ENCODE measurements at regions not wholly inside any gene's neighbourhood (a gene's known extent, or its start where the extent isn't known, plus 50 kb on each side); places are given as distances from the start of the nearest gene placed in this dataset.

GRCh38 chr2:14720739-14721138 is 88.2 kb downstream of the LRATD1 start (continued):
- TF ChIP-seq TEAD4 (IDR thresholded peaks at IDR 0.05; ENCODE audit: low read length) = peak; percentile 77
- TF ChIP-seq TEAD4 (CRISPR knock-in tag; IDR thresholded peaks at IDR 0.05; ENCODE audit: borderline replicate concordance) = no peak
- TF ChIP-seq STAG1 (CRISPR knock-in tag; IDR thresholded peaks at IDR 0.05; ENCODE audit: borderline replicate concordance) = no peak
- TF ChIP-seq, protein P1, sequence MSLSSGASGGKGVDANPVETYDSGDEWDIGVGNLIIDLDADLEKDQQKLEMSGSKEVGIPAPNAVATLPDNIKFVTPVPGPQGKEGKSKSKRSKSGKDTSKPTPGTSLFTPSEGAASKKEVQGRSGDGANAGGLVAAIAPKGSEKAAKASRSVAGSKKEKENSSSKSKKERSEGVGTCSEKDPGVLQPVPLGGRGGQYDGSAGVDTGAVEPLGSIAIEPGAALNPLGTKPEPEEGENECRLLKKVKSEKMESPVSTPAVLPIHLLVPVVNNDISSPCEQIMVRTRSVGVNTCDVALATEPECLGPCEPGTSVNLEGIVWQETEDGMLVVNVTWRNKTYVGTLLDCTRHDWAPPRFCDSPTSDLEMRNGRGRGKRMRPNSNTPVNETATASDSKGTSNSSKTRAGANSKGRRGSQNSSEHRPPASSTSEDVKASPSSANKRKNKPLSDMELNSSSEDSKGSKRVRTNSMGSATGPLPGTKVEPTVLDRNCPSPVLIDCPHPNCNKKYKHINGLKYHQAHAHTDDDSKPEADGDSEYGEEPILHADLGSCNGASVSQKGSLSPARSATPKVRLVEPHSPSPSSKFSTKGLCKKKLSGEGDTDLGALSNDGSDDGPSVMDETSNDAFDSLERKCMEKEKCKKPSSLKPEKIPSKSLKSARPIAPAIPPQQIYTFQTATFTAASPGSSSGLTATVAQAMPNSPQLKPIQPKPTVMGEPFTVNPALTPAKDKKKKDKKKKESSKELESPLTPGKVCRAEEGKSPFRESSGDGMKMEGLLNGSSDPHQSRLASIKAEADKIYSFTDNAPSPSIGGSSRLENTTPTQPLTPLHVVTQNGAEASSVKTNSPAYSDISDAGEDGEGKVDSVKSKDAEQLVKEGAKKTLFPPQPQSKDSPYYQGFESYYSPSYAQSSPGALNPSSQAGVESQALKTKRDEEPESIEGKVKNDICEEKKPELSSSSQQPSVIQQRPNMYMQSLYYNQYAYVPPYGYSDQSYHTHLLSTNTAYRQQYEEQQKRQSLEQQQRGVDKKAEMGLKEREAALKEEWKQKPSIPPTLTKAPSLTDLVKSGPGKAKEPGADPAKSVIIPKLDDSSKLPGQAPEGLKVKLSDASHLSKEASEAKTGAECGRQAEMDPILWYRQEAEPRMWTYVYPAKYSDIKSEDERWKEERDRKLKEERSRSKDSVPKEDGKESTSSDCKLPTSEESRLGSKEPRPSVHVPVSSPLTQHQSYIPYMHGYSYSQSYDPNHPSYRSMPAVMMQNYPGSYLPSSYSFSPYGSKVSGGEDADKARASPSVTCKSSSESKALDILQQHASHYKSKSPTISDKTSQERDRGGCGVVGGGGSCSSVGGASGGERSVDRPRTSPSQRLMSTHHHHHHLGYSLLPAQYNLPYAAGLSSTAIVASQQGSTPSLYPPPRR (CRISPR knock-in tag; IDR thresholded peaks at IDR 0.05; ENCODE audit: borderline replicate concordance) = no peak
- TF ChIP-seq NR3C1 (CRISPR knock-in tag; IDR thresholded peaks at IDR 0.05) = no peak
- TF ChIP-seq CHAMP1 (IDR thresholded peaks at IDR 0.05) = no peak
- TF ChIP-seq ZNF384 (IDR thresholded peaks at IDR 0.05; ENCODE audit: low read depth, low read length) = no peak
- TF ChIP-seq, protein P2, sequence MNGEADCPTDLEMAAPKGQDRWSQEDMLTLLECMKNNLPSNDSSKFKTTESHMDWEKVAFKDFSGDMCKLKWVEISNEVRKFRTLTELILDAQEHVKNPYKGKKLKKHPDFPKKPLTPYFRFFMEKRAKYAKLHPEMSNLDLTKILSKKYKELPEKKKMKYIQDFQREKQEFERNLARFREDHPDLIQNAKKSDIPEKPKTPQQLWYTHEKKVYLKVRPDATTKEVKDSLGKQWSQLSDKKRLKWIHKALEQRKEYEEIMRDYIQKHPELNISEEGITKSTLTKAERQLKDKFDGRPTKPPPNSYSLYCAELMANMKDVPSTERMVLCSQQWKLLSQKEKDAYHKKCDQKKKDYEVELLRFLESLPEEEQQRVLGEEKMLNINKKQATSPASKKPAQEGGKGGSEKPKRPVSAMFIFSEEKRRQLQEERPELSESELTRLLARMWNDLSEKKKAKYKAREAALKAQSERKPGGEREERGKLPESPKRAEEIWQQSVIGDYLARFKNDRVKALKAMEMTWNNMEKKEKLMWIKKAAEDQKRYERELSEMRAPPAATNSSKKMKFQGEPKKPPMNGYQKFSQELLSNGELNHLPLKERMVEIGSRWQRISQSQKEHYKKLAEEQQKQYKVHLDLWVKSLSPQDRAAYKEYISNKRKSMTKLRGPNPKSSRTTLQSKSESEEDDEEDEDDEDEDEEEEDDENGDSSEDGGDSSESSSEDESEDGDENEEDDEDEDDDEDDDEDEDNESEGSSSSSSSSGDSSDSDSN (IDR thresholded peaks at IDR 0.05; ENCODE audit: borderline replicate concordance in 1 of 2, low read depth in 2 of 2, low read length in 2 of 2) = no peak
- TF ChIP-seq, protein P3, sequence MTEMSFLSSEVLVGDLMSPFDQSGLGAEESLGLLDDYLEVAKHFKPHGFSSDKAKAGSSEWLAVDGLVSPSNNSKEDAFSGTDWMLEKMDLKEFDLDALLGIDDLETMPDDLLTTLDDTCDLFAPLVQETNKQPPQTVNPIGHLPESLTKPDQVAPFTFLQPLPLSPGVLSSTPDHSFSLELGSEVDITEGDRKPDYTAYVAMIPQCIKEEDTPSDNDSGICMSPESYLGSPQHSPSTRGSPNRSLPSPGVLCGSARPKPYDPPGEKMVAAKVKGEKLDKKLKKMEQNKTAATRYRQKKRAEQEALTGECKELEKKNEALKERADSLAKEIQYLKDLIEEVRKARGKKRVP (CRISPR knock-in tag; IDR thresholded peaks at IDR 0.05) = no peak
- no peak for TF ChIP-seq HDGF (IDR thresholded peaks at IDR 0.05)
- TF ChIP-seq SIN3B (IDR thresholded peaks at IDR 0.05; ENCODE audit: low read depth) = no peak
- TF ChIP-seq PML (IDR thresholded peaks at IDR 0.05; ENCODE audit: low read length) = peak; percentile 44; the same call in 1 of the 2 replicates
- TF ChIP-seq, protein P4, sequence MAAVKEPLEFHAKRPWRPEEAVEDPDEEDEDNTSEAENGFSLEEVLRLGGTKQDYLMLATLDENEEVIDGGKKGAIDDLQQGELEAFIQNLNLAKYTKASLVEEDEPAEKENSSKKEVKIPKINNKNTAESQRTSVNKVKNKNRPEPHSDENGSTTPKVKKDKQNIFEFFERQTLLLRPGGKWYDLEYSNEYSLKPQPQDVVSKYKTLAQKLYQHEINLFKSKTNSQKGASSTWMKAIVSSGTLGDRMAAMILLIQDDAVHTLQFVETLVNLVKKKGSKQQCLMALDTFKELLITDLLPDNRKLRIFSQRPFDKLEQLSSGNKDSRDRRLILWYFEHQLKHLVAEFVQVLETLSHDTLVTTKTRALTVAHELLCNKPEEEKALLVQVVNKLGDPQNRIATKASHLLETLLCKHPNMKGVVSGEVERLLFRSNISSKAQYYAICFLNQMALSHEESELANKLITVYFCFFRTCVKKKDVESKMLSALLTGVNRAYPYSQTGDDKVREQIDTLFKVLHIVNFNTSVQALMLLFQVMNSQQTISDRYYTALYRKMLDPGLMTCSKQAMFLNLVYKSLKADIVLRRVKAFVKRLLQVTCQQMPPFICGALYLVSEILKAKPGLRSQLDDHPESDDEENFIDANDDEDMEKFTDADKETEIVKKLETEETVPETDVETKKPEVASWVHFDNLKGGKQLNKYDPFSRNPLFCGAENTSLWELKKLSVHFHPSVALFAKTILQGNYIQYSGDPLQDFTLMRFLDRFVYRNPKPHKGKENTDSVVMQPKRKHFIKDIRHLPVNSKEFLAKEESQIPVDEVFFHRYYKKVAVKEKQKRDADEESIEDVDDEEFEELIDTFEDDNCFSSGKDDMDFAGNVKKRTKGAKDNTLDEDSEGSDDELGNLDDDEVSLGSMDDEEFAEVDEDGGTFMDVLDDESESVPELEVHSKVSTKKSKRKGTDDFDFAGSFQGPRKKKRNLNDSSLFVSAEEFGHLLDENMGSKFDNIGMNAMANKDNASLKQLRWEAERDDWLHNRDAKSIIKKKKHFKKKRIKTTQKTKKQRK (IDR thresholded peaks at IDR 0.05; ENCODE audit: borderline replicate concordance, low read depth, low read length) = no peak
- TF ChIP-seq ZNF75A (CRISPR knock-in tag; IDR thresholded peaks at IDR 0.05) = no peak
- no peak for TF ChIP-seq CSDE1 (IDR thresholded peaks at IDR 0.05)
- no peak for TF ChIP-seq ZNF561 (CRISPR knock-in tag; conservative IDR thresholded peaks at IDR 0.05)

Data from K562 (cell line).